ENCODE measurements at regions not wholly inside any gene's neighbourhood (a gene's known extent, or its start where the extent isn't known, plus 50 kb on each side); places are given as distances from the start of the nearest gene placed in this dataset.
"Not testable (repeated sequence)": the region's sequence is repeated elsewhere in the genome, so short reads cannot be mapped to it uniquely, and the experiment has no call there.

DNA sequence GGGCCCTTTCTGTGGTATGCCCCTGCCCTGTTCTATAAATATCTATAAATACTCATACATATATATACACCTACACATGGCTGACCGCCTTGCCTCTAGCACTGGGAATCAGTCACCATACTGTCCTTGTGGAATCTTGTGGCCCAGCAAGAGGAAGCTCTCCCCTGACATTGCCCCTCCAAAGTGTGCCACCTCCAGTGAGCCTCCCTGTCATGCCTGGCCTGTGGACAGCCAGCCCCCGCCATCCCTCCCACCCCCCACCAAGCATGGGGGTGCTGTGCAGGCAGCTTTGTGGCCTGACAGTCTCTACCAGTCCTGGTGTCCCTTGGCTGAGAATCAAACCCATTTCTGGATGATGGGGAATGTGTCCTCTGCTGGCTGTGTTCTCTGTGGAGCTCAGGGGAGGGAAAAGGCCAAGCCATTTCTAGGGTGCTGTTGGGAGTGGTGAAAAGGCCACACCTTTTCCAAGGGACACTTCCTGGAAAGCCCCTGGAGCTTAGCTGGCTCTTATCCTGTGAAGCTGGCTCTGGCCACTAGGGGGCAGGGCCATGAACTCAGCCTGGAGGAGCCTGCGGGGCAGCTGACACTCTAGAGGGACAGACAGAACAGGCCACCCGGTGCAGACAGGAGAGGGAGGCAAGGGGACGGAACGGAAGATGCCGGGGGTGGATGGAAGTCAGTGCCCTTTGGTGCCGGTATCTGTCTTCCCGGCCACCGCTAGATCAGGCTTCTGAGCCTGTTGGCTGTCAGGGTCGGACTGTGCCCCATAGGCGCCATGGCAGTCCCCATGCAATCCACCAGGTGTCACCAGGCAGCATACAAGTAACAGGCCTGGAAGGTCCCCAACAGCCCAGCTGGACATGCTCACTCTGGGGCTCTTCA lies 167.2 kb downstream of the TBC1D2B start:
- peak in 48 of 58 donors; percentile 7 to 79 (median 53) for DNase-seq

GRCh38 chr15:77909182-77909940 lies 168.2 kb downstream of the TBC1D2B start:
- no peak for DNase-seq

- DNase-seq, result not testable (repeated sequence)
These were observed 168.8 kb downstream of the TBC1D2B start for GRCh38 chr15:77908752-77909111.

- DNase-seq, result no peak
These were observed 169.4 kb downstream of the TBC1D2B start for GRCh38 chr15:77907824-77908751.

- DNase-seq, result not testable (repeated sequence)
These were observed 171.2 kb downstream of the TBC1D2B start for GRCh38 chr15:77906062-77906990.

- DNase-seq, result no peak
These were observed 172.1 kb downstream of the TBC1D2B start for GRCh38 chr15:77905301-77905920.

DNA sequence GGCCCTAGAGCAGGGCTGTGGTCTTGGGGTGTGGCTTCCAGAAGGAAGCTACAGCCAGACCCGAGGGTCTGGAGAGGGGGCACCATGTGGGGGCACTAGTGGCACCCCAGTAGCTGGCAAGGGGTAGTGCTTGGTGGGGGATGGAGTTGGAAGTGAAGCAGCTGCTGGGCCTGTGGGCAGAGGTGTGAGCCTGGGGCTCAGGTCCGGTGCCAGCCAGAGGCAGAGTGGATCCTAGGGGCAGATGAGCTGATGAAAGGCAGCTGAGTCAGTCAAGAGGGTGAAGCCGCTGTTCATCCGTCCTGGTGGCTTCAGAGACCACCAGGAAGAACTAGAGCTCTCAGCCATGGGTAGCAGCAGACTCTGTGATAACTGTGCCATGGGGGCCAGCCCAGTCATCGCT lies 172.6 kb downstream of the TBC1D2B start:
- no peak for DNase-seq

DNA sequence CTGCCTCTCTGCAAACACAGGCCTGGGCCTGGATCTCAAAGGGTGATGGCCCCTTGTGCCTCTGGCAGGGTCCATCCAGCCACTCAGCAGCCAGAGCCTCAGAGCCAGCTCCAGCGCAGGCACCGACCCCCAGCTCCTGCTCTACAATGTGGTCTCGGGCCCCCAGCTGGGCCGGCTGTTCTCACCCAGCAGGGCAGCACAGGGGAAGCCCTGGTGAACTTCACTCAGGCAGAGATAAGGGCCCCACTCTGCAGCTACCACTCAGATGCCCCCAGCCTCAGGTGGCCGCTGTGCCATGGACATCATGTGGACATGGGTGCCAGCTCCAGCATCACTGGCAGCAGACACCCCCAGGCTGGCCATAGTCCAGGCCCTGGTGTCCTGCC lies 173.1 kb downstream of the TBC1D2B start:
- DNase-seq, result no peak

DNA sequence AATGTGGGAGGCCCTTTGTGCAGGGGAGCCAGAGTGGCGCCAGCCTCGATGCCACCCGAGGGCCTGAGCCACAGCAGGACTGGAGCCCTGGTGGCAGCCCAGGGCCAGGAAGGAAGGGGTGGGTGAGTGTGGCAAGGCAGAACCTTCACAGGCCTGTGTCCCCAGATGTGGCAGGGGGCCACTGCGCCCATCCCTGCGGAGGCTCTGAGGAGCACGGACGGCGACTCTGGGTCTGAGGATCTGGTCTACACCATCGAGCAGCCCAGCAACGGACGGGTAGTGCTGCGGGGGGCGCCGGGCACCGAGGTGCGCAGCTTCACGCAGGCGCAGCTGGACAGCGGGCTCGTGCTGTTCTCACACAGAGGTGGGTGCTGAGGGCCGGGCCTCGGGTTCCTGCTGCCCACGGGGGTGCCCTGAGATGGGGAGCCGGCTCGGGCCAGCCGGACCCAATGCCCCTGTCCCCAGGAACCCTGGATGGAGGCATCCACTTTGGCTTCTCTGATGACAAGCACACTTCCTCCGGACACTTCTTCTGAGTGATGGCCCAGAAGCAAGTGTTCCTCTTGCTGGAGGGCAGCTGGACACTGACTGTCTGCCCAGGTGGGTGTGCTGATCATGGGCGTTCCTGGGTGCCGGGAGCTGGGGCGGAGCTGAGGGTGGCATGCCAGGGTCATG lies 173.6 kb downstream of the TBC1D2B start:
- not testable (repeated sequence) for DNase-seq

DNA sequence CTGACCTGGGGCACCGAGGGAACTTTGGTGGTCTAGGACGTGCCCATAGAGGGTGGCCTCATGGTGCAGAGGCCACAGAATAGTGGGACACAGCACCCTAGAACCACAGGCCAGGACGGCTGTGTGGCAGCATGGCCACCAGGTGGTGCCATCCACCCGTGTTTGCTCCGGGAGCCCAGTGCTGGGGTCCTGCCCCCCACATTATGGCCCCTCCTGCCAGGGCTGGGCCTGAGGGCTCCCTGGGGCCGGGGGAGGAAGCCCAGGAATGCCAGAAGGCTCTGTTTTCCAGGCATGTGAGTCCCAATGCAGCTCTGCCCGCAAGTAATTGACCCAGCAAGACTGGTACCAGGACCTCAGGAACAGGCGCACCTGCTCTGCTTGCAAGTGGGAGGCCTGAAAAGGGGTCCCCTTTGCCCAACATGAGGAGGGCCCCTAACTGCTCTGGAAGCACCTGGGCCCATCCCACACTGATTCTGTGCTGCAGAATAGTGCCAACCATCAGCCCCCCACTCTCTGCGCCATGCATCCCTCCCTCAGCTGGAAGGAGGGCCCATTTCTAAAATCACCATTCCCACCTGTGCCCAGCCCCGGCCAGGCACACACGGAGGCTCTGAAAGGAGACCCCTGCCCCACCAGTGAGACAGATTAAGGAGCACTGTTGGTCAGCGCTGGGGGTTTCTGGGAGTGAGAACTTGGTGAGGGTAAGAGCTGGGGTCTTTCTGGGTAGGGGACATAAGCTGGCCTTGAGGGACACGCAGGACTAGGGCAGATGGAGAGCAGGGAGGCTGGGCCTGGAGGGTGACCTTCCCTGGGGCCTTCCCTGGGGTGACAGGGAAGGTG lies 174.4 kb downstream of the TBC1D2B start:
- peak in 1 of 58 donors; percentile 12 for DNase-seq

- DNase-seq, result no peak
These were observed 175.4 kb downstream of the TBC1D2B start for GRCh38 chr15:77901921-77902750.

GRCh38 chr15:77901251-77901881 lies 176.1 kb downstream of the TBC1D2B start:
- no peak for DNase-seq

GRCh38 chr15:77900331-77900963 lies 177.1 kb downstream of the TBC1D2B start:
- not testable (repeated sequence) for DNase-seq

DNA sequence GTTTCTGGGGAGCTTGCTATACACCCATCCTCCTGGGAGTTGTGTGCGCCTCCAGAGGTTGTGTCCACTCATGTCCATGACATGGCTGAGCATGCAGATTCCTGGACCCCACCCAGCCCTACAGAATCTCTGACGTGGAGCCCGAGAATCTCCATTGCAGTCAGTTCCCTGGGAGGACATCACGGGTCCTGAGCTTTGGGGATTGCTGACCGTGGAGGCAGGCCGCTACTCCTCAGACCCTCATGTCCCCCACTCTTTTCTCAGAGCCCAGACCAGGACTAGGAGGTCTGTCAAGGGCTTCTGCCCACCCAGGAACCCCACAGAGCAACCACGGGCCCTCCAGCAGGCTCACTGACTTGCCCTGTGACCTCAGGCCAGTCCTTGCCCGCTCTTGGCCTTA lies 177.7 kb downstream of the TBC1D2B start:
- not testable (repeated sequence) for DNase-seq

- DNase-seq, result no peak
These were observed 178.4 kb downstream of the TBC1D2B start for GRCh38 chr15:77898811-77899730.

Data from anterior cingulate cortex (tissue), 58 donors.